ENCODE measurements at regions not wholly inside any gene's neighbourhood (a gene's known extent, or its start where the extent isn't known, plus 50 kb on each side); places are given as distances from the start of the nearest gene placed in this dataset.

GRCh38 chr22:47966316-47966715 lies 1203.9 kb downstream of the TBC1D22A start:
- no peak for DNase-seq (ENCODE audit: low read depth in 3 of 3)

DNA sequence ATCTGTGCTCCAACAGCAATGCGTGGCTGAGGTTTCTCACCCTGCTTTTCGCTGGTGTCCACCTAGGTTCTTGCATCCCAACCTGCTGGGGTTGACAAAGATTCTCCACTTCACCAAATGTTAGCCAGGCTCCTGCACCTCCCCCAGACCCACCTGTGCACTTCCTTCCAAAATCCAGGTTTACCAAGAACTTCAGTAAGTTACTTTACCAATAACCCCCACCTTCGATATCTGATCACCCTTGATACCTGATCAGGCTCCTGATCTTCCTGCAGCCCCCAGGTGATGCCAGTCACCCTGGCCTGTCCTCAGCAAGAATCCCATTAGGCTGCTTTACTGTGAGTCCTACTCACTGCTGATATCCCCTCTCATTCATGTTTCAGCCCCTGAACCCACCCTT lies 1203.4 kb downstream of the TBC1D22A start:
- DNase-seq (ENCODE audit: low read depth in 3 of 3): no peak

GRCh38 chr22:47965066-47965465 lies 1202.6 kb downstream of the TBC1D22A start:
- DNase-seq (ENCODE audit: low read depth in 3 of 3): no peak

DNA sequence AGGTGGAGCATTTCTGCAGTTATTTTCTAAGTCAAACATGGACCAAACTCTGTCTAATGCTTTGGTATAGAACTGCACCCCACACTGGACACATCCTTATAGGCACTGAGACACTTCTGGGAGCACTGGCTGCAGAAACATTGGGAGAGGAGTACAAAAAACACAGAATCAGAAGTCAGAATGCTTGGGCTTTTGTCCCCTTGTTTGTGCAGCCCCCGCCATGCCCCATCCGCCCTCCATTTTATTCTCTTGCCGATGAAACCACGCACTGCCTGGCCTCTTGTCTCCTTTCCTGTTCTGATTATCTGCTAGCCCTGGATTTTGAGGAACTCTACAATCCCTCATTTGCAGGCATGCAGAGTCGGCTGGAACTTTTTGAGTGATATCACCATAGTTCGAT lies 1201.2 kb downstream of the TBC1D22A start:
- DNase-seq (ENCODE audit: low read depth in 3 of 3): no peak

- DNase-seq (ENCODE audit: low read depth in 3 of 3): no peak
These were observed 1195.2 kb downstream of the TBC1D22A start for GRCh38 chr22:47957649-47958048.

- DNase-seq (ENCODE audit: low read depth in 3 of 3): no peak
These were observed 1191.7 kb downstream of the TBC1D22A start for GRCh38 chr22:47954107-47954506.

DNA sequence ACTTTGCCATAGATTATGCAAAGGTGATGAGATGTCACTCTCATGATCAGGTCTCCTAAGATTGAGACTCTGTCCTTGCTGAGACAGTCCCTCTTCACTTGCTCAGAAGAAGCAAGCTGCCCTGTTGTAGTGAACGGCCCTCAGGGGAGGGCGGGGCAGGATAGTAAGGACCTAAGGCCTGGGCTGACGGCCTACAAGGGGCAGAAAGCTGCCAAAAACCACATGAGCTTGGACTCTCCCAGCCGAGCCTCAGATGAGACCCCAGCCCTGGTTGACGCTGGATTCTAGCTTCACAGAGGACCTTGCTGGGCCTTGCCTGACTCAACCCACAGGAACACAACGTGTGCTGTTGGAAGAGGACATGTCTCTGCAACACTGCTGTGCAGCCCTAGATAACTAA lies 1182.5 kb downstream of the TBC1D22A start:
- DNase-seq (ENCODE audit: low read depth in 3 of 3): no peak

- DNase-seq (ENCODE audit: low read depth in 3 of 3): no peak
These were observed 1181.6 kb downstream of the TBC1D22A start for GRCh38 chr22:47943729-47944700.

DNA sequence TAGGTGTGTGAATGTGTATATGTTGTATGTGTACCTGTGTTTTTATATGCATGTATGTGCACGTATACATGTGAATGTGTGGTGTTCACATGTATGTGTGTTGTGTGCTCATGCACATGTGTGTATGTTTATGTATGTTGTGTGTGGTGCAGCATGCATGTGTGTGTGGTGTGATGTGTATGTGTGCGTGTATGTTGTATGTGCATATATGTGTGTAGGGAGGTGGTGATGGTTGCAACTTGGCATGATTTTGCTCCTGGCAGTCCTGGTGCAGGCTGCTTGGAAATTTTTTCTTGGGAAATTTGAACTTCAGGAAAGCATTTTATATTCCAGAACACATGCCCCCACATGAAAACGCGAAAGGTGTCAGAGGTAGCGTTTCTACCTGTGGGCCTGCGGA lies 1177.8 kb downstream of the TBC1D22A start:
- no peak for DNase-seq (ENCODE audit: low read depth in 3 of 3)

DNA sequence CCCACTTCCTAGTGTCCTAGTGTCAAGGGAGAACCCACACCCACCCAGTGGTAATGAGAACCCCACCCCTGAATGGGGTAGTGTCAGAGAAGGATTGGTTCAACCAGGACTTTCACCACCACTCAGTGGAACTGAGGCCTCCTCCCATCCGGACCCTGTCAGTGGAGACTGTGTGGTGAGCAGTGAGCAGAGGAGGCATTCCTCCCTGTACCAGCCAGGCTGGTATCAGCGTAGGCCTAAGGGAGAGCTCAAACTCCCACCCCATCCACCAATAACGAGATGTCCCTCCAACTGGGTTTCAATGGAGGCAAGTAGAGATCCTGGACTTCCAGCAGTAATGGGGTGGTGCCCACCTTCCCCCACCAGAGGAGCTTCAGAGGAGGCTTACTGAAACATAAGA lies 1171.4 kb downstream of the TBC1D22A start:
- no peak for DNase-seq (ENCODE audit: low read depth in 3 of 3)

DNA sequence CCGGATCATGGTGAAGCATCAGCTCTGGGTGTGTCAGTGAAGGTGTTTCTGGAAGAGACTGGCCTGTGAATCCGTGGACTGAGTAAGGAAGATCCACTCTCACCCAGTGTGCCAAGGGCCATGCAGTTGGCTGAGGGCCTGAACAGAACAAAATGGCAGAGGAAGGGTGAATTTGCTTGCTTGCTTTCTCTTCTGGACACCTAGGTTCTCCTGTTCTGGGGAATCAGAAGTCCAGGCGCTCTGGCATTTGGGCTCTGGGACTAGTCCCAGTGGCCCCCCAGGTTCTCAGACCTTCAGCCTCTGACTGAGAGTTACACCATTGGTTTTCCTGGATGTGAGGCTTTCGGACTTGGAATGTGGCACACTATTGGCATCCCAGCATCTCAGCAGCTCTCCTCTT lies 1170.8 kb downstream of the TBC1D22A start:
- no peak for DNase-seq (ENCODE audit: low read depth in 3 of 3)

DNA sequence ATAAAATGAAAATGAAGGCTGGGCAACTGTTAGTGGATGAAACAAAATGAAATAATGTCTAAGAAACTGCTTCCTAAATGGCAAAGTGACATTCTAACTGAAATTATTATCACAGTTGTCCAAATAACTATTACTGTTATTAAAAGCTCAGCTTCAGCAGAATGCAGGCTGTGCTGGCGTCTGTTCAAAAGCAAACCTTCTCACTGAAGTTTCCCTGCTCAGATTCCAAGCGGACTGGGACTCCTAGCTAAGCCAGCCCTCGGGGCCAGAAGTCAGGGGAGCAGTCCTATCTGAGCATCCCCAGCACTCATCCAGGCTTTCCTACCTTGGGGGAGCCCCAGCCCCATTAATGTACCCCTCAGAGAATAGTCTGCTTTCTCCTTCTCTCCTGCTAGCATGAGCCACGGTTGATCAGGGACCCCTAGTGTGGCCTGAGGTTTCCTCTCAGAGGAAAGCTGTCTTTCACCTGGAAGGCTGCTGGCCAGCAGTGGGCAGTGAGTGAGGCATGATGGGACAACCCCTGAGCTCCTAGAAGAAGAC lies 1167.3 kb downstream of the TBC1D22A start:
- DNase-seq (ENCODE audit: low read depth in 3 of 3): no peak

DNA sequence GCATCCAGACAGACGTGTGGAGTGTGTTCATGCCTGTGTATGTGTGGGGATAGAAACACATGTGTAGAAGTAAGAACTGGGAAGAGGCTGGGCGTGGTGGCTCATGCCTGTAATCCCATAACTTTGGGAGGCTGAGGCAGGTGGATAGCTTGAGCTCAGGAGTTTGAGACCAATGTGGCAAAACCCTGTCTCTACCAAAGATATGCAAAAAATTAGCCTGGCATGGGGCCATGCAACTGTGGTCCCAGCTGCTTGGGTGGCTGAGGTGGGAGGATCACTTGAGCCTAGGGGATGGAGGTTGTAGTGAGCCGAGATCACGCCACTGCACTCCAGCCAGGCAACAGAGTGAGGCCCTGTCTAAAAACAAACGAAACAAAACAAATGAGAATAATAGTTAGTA lies 1166.6 kb downstream of the TBC1D22A start:
- no peak for DNase-seq (ENCODE audit: low read depth in 3 of 3)

DNA sequence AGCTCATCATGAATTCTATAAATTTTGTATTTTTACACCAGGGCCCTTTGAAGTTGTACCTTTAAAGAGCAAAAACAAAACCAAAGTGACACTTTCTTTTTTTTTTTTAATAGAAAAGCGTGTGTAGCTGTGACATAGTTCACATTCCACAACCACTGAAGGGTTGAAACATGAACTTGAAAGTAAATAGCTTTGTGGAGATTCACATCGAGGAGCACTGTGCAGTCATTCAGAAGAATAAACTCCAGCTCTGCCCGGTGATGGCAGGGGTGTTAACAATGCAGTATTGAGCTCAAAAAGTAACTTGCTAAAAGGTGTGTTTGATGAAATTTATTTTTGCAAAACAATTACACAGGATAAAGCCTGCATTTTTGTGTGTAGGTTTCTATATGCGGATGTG lies 1166.2 kb downstream of the TBC1D22A start:
- no peak for DNase-seq (ENCODE audit: low read depth in 3 of 3)

DNA sequence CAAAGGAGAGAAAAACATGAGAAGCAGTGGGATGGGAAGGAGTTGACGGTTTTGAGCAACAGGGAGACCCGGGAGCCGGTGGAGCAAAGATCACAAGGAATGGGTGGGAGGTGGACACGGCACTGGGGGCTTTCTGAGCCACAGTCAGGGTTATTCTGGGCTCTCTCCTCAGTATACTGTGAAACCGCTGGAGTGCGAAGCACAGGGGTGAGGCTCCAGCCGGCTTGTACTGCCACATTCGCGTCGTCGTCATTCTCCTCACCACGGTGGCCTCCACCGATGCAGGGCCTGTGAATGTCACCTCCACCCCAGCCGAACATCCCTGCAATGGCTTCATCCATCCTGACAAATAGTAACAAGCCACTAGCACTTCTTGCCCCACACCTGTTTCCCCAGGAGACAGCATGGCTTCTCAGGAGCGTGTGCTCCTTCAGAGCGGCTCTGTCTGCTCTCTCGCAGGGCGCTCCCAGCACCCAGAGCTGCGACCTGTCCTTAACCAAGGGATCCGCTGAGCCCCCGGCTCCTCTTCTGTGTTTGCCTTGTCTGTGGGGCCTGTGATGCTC lies 1165.3 kb downstream of the TBC1D22A start:
- DNase-seq (ENCODE audit: low read depth in 3 of 3): no peak

- DNase-seq (ENCODE audit: low read depth in 3 of 3): no peak
These were observed 1160.6 kb downstream of the TBC1D22A start for GRCh38 chr22:47923011-47923427.

GRCh38 chr22:47921906-47922305 lies 1159.5 kb downstream of the TBC1D22A start:
- no peak for DNase-seq (ENCODE audit: low read depth in 3 of 3)

- DNase-seq (ENCODE audit: low read depth in 3 of 3): no peak
These were observed 1158.0 kb downstream of the TBC1D22A start for GRCh38 chr22:47920380-47920959.

GRCh38 chr22:47919893-47920292 lies 1157.4 kb downstream of the TBC1D22A start:
- no peak for DNase-seq (ENCODE audit: low read depth in 3 of 3)

GRCh38 chr22:47919001-47919441 lies 1156.6 kb downstream of the TBC1D22A start:
- no peak for DNase-seq (ENCODE audit: low read depth in 3 of 3)

DNA sequence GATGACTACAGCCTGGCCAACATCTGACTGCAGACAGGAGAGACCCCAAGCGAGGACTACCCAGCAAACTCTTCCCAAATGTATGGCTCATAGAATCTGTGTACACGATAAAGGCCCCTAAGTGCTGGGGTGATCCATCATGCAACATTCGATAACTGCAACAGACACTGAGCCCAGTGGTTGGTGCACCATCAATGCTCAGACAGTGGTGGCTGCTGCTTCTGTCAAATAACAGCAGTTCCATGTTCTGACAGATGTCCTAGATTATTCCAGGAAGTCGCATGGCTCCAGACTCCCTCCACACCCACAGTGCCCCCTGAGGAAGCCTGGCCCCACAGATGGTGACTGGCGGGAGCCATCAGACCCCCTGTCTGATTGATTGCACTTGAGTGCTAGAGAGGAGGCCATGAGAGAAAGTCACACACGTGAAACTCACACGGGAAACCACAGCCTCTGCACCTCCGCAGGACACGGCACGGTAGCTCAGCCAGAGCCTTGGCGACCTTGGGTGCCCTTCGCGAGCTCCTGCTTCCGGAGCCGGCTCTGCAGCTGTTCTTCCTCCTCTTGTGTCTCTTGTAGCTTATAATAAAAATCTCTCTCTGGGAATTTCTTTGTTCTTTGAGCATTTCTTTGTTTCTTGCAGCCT lies 1155.9 kb downstream of the TBC1D22A start:
- peak in 2 of 3 donors; percentile 8 to 24 for DNase-seq (ENCODE audit: low read depth in 3 of 3)

DNA sequence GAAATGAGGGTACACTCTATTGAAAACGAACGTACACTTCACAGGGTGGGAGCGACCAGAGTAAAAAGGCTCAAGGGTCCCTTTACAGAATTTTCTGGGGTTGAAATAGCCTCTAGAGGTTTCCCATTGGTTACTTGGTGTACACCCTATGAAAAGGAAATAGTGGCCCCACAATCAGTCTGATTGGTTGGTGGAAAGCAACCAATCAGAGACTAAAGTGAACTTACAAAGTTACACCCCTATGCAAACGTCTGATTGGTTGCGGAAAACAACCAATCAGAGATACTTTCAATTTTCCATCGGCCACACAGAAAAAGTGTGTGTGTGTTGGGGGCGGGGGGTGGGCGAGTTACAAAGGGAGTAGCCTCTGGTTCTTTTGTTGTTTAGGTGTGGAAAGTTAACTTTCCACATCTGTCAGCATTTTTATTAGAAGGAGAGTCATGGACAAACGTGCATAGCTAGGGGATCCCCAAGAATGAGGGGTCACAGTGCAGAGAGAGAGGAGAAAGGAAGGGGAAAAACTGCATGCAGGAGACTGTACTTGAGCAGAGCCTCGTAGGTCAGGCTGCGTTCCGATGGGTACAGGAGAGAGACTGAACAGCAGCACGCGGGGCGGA lies 1152.1 kb downstream of the TBC1D22A start:
- no peak for DNase-seq (ENCODE audit: low read depth in 3 of 3)

All from stimulated activated CD4-positive, alpha-beta T cell treated with anti-CD3 and anti-CD28 coated beads, TNF-alpha, amount 100 ng/mL, for 48 hours (primary cell).